Esophagus muscularis mucosa (tissue), 4 donors: ENCODE measurements at regions not wholly inside any gene's neighbourhood (a gene's known extent, or its start where the extent isn't known, plus 50 kb on each side); places are given as distances from the start of the nearest gene placed in this dataset.

Source experiments
- CTCF ChIP-seq, 3 experiments: fragments of 200-600 bp in 2 of 3; fragments of 450-650 bp in 1 of 3; sonication (generic) in 2 of 3; IDR thresholded peaks; one replicate each; pipeline ENCODE4 v1.5.1; 2017 to 2019; ENCODE audit warnings: antibody characterized with exemption in 3 of 3, mild to moderate bottlenecking in 2 of 3, moderate library complexity in 1 of 3
- EP300 ChIP-seq: sonication (generic); formaldehyde crosslinking; IDR thresholded peaks from one replicate; pipeline ENCODE4 v1.6.1; 2017; ENCODE audit warnings: antibody characterized with exemption
- POLR2A ChIP-seq: fragments of 450-650 bp; IDR thresholded peaks from one replicate; pipeline ENCODE4 v1.6.1; 2017; ENCODE audit warnings: antibody characterized with exemption, moderate library complexity, mild to moderate bottlenecking, low read depth
- POLR2AphosphoS5 ChIP-seq, 2 donors: sonication (generic); formaldehyde crosslinking; IDR thresholded peaks; one replicate each; pipeline ENCODE4 v1.6.1; 2017; ENCODE audit warnings: antibody characterized with exemption in 2 of 2

GRCh38 chr2:610491-610890 lies 66.7 kb downstream of the TMEM18 start:
- TF ChIP-seq POLR2A, result no peak
- no peak for TF ChIP-seq EP300
- no peak for TF ChIP-seq CTCF (IDR thresholded peaks at IDR 0.05)
- no peak for TF ChIP-seq POLR2AphosphoS5 (IDR thresholded peaks at IDR 0.05)
